ENCODE measurements at regions not wholly inside any gene's neighbourhood (a gene's known extent, or its start where the extent isn't known, plus 50 kb on each side); places are given as distances from the start of the nearest gene placed in this dataset.

DNA sequence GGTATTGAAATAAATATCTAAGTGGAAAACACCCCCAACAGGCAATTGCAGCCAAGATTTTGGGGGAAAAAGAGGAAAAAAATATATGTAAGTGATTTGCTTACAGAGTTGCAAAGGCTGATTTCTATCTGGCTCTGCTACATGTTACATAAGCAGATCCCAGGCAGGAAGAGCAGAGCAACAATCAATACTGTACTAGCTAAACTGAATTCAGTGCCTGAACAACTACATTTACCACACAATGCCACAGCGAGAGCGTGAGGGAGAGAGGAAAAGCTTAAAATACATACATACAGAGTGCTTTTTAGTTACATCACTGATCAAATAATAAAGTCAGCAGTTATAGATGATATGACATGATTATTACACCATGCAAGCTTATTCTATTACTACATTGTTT lies 665.6 kb upstream of the ARGLU1 start:
- no peak for DNase-seq

DNA sequence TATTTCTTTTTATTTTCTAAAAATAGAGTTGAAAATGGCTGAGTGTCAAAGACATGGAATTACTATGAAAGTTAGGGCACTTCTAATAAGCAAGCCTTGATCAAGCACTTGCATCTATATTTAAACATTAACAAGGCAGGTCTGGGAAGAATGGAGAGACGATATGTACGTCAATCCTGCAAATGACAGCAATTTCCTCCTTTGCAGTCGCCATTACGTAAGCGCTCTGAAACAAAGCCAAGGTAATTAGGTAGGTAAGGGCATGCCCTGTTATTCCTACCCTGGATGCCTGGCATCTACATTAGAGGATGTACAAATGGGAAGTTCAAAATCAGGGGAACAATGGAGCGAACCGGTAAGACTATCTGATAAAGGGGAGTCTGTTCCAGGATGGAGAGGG lies 664.0 kb upstream of the ARGLU1 start:
- no peak for DNase-seq

DNA sequence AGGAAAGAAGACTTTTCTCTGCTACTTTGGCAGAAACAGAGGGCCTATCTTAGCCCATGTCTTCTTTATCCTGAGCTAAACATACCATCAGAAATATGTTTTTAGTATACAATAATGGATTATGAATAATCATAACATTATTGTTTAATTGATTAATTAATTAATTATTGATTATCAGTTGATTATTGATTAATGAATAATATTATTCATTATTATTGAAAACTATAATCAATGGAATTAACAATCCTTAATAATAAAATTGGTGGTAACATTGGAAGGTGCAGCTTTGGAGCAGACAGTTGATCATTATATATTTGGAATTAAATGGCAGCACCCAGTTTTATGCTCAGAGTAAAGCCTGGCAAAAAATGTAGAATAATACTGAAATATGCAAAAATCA lies 655.9 kb upstream of the ARGLU1 start:
- DNase-seq: no peak

DNA sequence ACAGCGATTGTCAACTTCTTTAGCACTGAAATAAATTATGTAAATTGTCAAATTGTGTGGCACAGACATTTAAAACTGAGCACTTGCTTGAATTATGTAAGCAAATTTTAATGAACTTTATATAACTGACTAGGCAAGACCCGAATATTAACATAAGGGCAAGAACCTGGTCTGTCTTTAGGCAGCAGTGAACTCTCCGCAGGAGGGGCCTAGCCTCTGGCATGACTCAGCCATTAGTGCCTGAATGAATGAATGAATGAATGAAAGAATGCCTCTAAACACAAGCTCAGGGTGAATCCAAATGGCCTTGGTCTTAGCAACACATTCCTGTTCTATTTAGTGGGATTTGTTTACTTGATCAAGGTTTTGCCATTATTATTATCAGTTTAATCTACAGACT lies 654.7 kb upstream of the ARGLU1 start:
- no peak for DNase-seq

DNA sequence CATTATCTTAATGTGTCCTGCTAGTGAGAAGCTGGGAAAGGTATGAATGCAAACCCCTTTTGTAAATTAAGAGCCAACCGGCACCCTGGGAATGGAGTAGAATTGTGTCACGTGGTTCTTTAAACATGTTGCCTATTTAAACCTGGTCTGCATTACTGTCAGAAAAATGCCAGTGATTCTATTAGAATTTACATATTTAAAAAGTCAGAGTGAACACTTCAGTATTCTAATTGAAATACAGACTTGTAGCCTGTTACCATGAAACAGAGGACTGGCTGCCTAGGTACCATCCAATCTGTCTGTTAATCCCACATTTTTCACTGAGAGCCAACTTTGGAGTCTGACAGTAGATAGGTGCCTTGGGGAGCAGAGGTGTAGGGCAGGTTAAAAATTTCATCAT lies 652.3 kb upstream of the ARGLU1 start:
- DNase-seq: no peak

DNA sequence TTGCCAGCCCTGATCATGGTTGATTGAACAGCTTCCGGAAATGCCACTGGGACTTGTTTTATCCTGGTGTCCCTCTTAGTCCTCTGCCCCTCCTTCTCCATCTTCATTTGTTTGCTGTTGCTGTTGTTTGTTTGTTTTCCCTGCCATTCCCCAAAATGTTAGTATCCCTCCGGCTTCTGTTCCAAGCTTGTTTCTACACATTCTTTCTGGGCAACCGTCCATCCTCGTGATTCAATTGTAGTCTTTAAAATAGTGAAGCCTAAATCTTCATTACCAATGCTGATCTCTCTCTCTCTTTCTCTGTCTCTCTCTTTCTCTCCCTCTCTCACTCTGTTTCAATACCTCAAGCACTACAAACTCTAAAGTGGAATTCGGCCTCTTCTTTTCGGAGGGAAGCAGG lies 649.3 kb upstream of the ARGLU1 start:
- no peak for DNase-seq

DNA sequence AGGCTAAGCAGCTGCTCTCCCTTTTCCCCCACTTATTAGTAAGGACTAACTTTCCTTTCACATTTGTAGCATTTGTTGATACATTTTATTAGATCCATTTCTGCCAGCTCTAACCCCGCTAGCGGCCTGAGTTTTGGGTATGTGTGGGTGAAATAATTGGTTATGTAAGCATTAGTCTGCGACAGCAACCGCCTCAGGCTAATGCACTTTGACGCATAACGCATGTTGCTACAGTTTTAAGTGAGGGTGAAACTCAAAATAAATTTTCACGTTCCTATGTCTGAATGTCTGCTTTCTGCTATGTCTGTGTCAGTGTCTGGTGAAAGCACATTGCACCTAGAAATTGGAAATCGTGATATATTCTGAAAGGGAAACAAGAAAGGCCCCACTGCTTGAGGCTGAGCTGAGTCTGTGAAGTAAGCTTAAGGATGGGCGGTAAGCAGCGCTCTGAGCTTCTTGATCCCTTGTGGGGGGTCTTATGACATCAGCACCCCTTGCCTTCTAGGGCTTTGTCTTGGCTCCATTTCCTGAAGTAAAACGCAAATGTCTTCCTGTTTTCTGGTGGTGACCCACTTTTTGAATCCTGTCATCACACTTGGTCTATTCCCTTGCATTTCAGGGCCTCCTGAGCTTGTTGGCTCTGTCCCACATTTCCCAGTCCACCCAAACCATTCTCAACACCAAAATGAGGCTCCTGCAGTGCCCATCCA lies 648.3 kb upstream of the ARGLU1 start:
- DNase-seq: no peak

DNA sequence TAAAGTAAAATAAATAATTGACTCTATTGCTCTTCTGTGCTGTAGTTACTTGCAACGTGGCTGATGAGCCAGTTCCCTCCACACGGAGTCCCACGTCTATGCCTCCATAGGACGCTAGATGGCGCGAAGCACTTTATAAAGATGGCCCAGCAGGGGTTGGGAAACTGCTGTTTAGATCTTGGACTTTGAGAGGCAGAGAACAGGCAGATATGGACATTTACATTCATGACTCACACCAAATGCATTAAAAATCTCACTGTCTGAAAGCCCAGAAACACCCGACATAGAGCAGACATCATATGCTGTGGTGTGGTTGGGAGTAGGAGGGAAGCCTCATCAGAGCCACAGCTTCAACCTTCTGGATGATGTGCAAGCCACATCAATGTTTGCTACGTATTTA lies 643.1 kb upstream of the ARGLU1 start:
- DNase-seq: peak; percentile 42

DNA sequence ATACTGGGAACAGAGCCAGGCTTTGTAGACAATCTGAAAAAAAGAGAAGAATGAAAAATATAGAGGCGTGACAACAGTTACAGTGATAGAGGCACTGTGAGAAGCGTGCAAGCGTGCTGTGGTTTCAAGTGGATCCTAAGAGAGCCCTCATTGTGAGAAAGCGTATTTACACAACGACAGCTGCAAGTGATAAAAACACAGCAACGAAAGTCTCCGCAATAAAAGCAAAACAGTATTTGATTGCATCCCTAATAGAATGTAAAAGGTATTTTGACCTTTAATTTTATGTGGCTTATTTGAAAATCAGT lies 642.7 kb upstream of the ARGLU1 start:
- DNase-seq: no peak

DNA sequence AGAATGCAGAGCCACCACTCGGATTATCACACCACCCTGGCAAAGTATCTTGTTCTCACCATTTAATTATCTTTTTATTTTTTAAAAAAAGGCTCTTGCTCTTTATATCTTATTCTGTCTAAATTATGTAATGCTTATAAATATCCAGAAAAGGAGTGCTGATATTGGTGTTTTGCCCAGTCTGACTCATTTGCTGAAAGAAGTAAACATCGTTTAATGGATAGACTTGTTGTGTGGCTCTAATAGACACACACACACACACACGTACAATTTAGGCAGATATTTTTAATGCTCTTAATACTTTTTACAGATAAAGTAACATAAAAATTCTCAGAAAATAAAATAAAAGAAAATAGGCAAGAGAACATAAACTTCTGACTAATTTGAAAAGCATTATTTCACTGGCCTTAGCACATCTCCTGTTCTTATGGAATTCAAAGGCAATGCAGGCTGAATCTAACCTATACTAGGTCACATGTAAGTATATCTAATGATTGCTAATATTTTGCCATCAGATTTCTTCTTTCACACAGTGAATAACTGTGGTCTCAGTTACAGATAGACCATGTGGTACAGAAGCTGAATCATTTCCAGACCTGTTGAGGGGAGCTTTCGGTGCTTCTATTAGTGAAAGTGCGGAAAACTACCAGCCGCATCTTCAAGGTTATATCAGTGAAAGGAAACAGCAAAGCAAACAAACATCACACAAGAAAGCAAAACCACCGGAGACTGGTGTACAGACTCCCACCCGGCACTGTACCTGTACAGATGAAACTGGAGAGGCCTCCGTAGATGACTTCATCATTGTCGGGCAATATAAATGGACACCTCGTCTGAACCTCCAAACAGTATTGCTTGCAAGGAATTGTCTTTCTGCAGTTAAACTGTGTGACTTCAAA lies 642.1 kb upstream of the ARGLU1 start:
- no peak for DNase-seq

DNA sequence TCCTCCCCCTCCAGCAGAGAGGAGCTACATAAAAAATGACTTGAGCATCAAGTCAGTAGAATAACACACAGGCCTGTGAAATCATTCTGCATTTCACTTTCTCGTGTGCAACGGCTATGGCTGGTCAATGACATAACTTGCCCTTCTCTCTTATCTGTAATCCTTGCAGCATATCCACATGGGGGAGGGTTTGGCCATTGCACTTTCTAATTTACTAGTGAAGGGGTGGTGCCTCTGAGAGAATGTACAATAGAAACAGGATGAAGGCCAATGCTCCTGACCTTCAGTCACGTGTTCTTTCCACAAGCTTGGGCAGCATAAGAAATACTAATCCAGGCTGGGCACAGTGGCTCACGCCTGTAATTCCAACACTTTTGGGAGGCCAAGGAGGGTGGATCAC lies 641.0 kb upstream of the ARGLU1 start:
- no peak for DNase-seq

DNA sequence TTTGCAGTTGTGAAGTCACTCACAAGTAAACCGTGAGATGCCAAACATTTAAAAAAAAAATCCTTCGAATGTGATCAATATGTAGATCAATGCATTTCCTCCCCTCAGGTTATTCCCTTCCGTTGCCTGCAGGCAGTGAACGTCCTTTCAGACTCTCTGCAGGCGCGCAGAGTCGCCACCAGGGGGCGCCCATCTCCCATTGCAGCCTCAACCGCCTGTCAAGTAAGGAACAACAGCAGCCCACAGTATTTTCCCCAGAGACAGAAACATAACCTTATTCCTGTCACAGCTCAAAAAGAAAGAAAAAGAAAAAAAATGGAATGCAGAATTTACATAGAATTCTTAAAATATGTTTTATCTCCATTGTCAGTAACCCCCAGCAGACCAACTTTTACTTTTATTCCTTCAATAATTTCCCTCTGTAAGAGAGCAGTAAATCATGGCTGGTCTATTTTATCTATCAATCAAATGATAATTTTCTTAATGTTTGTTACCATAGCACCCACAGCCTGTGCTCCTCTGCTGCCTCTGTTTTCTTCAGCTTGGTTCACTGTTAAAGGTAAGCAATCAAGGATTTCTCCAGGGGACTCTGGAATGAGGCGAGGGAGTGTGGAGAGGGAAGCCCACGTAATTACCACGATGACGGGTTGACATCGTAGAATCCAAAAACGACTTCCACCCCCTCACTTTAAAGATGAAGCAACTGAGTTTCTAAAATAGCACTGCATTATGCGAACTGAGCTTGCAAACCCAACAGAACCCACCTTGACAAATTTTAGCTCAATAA lies 637.6 kb upstream of the ARGLU1 start:
- DNase-seq: peak; percentile 57

DNA sequence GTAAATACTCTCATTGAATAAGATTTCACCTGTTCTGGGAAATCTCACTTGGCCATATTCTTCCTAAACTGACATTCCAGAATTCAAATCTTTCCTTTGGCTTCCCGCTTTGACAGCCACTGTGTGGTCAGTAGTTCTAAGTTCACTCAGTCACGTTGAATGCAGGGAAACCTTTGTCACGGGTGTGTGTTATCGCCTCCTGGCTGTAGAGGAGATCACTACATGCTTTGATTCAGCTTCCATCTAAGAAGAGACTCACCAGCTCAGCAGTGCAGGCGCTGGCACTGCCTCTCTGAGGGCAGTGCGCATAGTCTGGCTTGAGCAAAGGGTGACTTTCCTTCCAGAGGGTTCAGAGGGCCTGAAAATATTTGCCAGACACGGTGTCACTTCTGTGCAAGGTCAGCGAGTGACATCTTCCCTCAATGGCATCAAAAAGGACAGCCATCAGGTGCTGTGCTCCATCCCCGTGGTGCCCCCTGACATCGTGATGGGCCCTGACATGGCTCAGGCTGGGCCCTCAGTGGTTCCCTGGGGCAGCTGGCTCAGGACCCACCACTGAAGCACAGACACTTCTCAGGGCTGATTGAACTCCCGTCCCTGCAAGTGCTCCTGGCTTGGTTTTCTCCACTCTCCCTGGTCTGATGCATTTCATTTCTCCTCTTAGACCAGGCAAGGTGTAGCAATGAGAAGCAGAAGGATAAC lies 635.4 kb upstream of the ARGLU1 start:
- DNase-seq: no peak

DNA sequence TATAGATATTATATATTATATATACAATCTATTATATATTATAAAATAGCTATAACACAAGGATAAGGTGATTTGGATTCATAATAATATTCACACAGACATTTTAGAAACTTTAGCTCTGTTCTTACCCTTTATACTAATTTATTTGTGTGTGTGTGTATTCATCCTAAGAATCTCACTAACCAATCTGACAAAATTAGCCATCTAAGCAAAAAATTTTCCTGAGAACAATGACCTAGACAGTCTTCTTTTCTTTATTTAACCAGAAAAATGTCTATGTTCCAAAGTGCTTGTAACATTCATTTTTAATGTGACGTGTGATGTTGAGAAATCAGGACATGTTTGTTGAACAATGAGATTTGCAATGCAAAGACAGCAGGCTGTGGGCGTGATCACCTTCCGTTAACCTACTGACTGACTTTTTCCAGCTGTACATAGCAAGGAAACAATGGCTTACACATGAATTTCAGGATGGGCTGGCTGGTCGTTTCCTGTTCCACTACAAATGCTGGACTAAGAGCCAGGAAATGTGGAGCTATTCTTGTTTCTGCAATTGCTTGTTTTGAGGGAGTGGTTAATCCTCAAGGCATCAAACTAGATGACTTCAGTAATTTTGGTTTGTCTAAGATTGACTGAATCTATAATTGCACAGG lies 634.6 kb upstream of the ARGLU1 start:
- DNase-seq: no peak

DNA sequence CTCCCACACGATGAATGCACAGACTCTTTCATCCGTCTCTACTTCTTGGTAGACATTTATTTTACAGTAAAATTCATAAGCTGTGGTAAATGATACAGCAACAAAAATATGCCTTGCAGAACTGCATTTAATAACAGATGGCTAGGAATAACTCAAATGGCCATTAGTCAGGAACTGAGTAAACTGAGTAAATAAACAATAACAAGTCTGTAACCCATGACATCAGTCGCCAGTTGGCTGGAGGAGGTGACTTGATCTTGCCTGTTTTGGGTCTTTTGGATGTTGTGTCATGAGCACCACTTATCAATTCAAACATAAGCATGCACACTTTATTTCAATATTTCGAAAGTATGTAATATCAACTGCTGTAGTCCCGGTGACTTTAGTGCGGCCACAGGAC lies 632.6 kb upstream of the ARGLU1 start:
- no peak for DNase-seq

DNA sequence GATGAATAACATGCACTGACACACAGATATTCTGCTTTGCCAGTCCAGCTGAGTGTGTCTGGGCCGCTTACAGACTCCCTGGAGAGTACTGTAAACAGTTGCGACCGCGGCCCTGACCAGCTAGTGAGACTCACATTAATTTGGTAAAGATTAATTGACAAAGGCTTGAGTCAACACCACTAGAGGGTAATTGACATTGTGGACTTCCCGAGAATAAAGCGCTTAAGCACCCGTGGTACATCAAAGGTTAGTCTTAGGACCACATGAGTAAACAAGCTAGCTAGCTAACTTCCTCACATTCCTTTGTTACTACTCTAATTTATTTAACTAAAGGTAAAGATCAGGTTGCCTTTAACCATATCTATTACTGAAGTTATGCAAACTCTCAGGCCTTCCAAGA lies 624.4 kb upstream of the ARGLU1 start:
- DNase-seq: no peak

DNA sequence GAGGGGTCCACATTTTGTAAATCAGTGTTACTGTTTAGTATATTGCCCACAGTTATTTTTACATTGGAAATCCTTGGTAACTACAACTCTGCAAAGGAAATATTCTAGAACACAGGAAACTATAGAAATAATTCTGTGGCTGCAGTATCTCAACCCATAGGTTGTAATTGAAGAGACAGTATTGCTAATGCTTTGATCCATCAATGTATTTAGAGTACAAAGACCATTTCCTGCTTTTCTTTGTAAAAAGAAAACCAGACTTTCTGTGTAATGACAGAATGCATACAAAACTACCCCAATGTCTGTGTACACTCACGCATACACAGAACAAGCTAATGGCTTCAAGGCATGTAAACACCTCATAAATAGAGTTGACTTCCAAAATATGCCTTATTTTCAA lies 622.1 kb upstream of the ARGLU1 start:
- DNase-seq: no peak

DNA sequence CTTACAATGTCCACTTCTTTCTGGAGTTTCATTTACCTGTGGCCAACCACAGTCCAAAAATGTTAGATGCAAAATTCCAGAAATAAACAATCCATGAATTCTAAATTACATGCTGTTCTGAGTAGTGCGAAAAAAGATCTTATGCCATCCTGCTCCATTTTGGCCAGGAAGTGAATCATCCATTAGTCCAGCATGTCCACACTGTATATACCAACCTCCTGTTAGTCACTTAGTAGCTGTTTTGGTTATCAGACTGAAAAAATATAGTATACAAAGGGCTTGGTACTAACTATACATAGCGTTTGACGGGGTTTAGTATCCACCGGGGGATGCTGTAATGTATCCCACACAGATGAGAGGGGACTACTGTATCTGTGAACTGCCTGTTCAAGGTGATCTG lies 618.0 kb upstream of the ARGLU1 start:
- DNase-seq: no peak

DNA sequence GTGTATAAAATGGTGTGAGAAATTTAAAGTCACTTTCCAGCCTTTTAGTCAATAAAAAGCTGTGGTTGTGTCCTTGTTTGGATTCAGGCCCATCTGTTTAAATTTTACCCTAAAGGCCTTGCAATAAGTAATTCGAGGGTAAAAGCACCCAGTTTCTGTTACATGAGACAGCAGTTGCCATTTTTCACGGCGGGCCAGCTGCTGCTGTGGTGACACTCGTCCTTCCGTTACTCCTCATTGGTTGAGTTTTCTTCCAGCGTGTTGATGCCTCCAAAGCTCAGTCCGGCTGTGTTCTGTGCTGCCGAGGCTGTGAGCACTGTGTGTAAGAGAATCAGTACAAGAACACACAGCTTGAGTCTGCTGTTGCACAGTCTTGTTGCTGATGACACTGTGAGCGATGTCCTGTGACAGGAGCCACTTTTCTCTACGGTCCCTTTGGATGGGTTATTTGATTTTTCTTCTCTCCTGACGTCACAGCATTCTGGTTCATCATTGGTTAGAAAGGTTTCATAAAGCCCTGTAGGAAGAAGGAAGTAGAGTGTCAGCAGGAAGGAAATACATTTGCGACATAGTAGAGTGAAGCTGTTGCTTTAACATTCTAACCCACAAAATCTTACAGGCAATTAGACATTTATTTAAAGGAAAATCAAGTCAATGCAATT lies 602.5 kb upstream of the ARGLU1 start:
- no peak for DNase-seq

DNA sequence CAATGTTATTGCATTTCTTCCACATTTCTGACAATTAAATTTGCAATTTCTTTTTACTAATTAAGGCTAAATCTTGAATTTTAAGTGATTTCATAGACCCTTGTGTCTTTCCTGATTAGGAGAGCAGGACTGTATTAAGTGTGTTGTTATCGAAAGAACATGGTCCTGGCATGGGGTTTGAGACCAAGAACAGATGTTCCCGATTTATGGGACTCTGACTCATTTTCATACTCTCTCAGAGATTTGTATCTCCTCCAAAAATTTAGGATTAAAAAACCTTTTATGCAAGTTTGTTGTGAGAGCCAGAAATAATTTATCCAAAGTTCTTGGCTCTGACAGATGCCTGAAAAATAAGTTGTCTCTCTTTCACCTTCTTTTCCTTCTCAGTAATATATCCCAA lies 589.3 kb upstream of the ARGLU1 start:
- no peak for DNase-seq

DNA sequence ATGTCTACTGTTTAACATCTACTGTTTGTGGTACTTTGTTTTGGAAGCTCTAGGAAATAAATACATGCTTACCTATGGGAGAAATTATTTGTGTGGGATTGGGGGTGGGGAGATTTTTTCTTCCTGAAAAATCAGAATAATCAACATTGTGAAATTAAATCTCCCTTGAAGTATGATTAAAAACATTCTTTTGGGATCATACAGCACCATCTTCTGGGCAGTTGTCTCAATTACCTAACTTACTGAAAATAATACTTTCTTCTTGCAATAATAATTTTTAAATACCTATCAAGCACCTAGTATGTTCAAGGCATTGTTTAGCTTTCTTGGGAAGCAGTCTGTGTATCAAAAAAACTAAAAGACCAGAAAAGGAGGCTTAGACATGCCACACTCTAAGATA lies 576.5 kb upstream of the ARGLU1 start:
- DNase-seq: no peak

DNA sequence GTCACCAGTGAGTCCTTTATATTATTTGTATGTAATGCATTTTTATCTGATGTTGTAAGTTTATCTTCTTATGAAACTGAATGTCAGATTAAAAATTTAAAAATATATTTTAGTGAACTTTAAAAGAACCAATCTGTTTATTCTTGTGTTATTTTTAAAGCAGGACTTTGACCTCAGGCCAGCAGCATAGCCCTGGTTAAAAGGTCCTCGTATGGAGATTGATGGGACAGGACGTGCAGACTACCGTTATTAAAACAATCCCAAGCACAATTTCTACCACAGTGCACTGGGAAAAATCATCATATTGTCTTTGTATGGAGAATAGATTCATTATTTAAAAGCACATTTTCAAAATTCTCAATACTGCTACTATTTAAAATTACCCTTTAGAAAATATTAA lies 573.8 kb upstream of the ARGLU1 start:
- no peak for DNase-seq

Measured in stimulated activated CD4-positive, alpha-beta T cell treated with anti-CD3 and anti-CD28 coated beads, Interleukin-4, amount 100 ng/mL, for 1 hour (primary cell).